Endothelial cell of umbilical vein (primary cell): ENCODE measurements at regions not wholly inside any gene's neighbourhood (a gene's known extent, or its start where the extent isn't known, plus 50 kb on each side); places are given as distances from the start of the nearest gene placed in this dataset.

Experiments used
- BruUV-seq: library from RNA; stranded (reverse); fragments of 400-500 nt; replicated peaks from 2 replicates; lab custom pipeline; 2021; lab: Mats Ljungman, UMichigan
- CTCF ChIA-PET: fragments of 300-600, 350-600 bp; sonication (Branson Sonifier 250); formaldehyde crosslinking; loops from one replicate; lab custom pipeline; 2021; ENCODE audit warnings: antibody characterized with exemption, inconsistent platforms; lab: Charles Lee
- POLR2A ChIA-PET: fragments of 300-600, 350-600 bp; sonication (Branson Sonifier 250); formaldehyde crosslinking; loops from one replicate; lab custom pipeline; 2021; ENCODE audit warnings: antibody characterized with exemption, inconsistent platforms; lab: Charles Lee
- DNase-seq: peaks from one replicate; pipeline ENCODE4 v3.0.0-alpha.2; 2011; ENCODE audit warnings: low read depth, low spot score
- FAIRE-seq: peaks from 2 replicates; lab custom pipeline; 2011; peaks lifted over from hg19 to GRCh38; lab: Jason Lieb, UNC
- H2AFZ ChIP-seq: 2 replicates; pipeline ENCODE4 v1.6.0; 2012; ENCODE audit warnings: low read depth, low read length, control low read depth, inconsistent platforms
- H3K27ac ChIP-seq: 2 replicates; pipeline ENCODE4 v1.5.1; 2011; ENCODE audit warnings: low read depth, mild to moderate bottlenecking, control low read depth, low read length, moderate library complexity; ENCODE audit not compliant: insufficient read depth
- H3K27me3 ChIP-seq, 2 experiments: 2 replicates each; pipeline versions ENCODE4 v1.6.0 to v1.6.1; 2011; ENCODE audit warnings: low read length in 2 of 2, mixed read lengths in 1 of 2; ENCODE audit not compliant: control insufficient read depth in 2 of 2, insufficient read depth in 2 of 2
- H3K36me3 ChIP-seq, 2 experiments: 2 replicates in 1 of 2; 3 replicates in 1 of 2; pipeline ENCODE4 v1.5.1; 2011; ENCODE audit warnings: low read length in 2 of 2, mild to moderate bottlenecking in 1 of 2, moderate library complexity in 1 of 2; ENCODE audit not compliant: control insufficient read depth in 2 of 2, insufficient read depth in 2 of 2; ENCODE audit errors: extremely low read depth in 1 of 2
- H3K4me1 ChIP-seq: 3 replicates; pipeline ENCODE4 v1.5.1; 2011; ENCODE audit warnings: mild to moderate bottlenecking, low read length; ENCODE audit not compliant: control insufficient read depth, insufficient read depth; ENCODE audit errors: extremely low read depth
- H3K4me2 ChIP-seq: 2 replicates; pipeline ENCODE4 v1.6.1; 2011; ENCODE audit warnings: low read length, control low read depth, mixed read lengths; ENCODE audit not compliant: insufficient read depth
- H3K4me3 ChIP-seq, 3 experiments: fragments of 200-600 bp in 1 of 3; sonication (generic), shearing (Covaris generic) in 1 of 3; replicated peaks in 1 of 3; 2 replicates each; pipeline ENCODE4 v1.5.1; 2011 to 2016; ENCODE audit warnings: control low read depth in 3 of 3, low read length in 3 of 3, mild to moderate bottlenecking in 2 of 3, inconsistent platforms in 1 of 3, low read depth in 1 of 3, moderate library complexity in 1 of 3; ENCODE audit not compliant: insufficient read depth in 1 of 3
- H3K79me2 ChIP-seq: 2 replicates; pipeline ENCODE4 v1.6.0; 2012; ENCODE audit warnings: low read length, inconsistent platforms; ENCODE audit not compliant: control insufficient read depth, insufficient read depth
- H3K9ac ChIP-seq: replicated peaks from 2 replicates; pipeline ENCODE3; 2011; ENCODE audit warnings: low read length, control low read depth; ENCODE audit not compliant: insufficient read depth; ENCODE audit errors: extremely low read depth
- H3K9me1 ChIP-seq: replicated peaks from 3 replicates; pipeline ENCODE4 v1.6.0; 2011; ENCODE audit warnings: mild to moderate bottlenecking, low read length; ENCODE audit not compliant: control insufficient read depth, insufficient read depth; ENCODE audit errors: extremely low read depth
- H3K9me3 ChIP-seq: replicated peaks from 2 replicates; pipeline ENCODE4 v1.5.1; 2012; ENCODE audit warnings: low read length, inconsistent platforms; ENCODE audit not compliant: control insufficient read depth, insufficient read depth
- H4K20me1 ChIP-seq: replicated peaks from 2 replicates; pipeline ENCODE3; 2011; ENCODE audit warnings: mild to moderate bottlenecking, low read length; ENCODE audit not compliant: control insufficient read depth, insufficient read depth; ENCODE audit errors: extremely low read depth
- CTCF ChIP-seq, 2 donors: IDR thresholded peaks; 1 replicate in 1 of 2; 2 replicates in 1 of 2; pipeline ENCODE4 v1.5.1; 2011; ENCODE audit warnings: low read length in 2 of 2, mild to moderate bottlenecking in 2 of 2, moderate library complexity in 2 of 2, control low read depth in 1 of 2, inconsistent platforms in 1 of 2, low read depth in 1 of 2; ENCODE audit not compliant: insufficient read depth in 1 of 2; ENCODE audit errors: extremely low read depth in 1 of 2
- EZH2 ChIP-seq: IDR thresholded peaks from 2 replicates; pipeline ENCODE4 v1.6.1; 2012; ENCODE audit warnings: borderline replicate concordance, low read depth, mild to moderate bottlenecking, moderate library complexity, low read length, inconsistent platforms; ENCODE audit not compliant: severe bottlenecking
- FOS ChIP-seq: IDR thresholded peaks from 2 replicates; pipeline ENCODE4 v1.6.1; 2011; ENCODE audit warnings: mild to moderate bottlenecking, low read length, moderate library complexity, borderline replicate concordance; ENCODE audit not compliant: insufficient read depth
- GATA2 ChIP-seq: IDR thresholded peaks from 2 replicates; pipeline ENCODE4 v1.7.0; 2011; ENCODE audit warnings: low read depth, mild to moderate bottlenecking, moderate library complexity, mixed read lengths, low read length; ENCODE audit not compliant: insufficient read length, insufficient read depth
- JUN ChIP-seq: IDR thresholded peaks from 2 replicates; pipeline ENCODE4 v1.6.1; 2011; ENCODE audit warnings: borderline replicate concordance, low read depth; ENCODE audit not compliant: insufficient read length, insufficient read depth
- MAX ChIP-seq: IDR thresholded peaks from 2 replicates; pipeline ENCODE4 v1.6.1; 2011; ENCODE audit not compliant: insufficient read depth, insufficient read length
- MYC ChIP-seq: IDR thresholded peaks from one replicate; pipeline ENCODE4 v1.6.1; 2011; ENCODE audit warnings: mild to moderate bottlenecking, low read depth, low read length
- POLR2A ChIP-seq: IDR thresholded peaks from 2 replicates; pipeline ENCODE4 v1.6.1; 2012; ENCODE audit warnings: low read depth, mild to moderate bottlenecking, control low read depth, low read length
- POLR2AphosphoS5 ChIP-seq: IDR thresholded peaks from 2 replicates; pipeline ENCODE4 v1.6.1; 2012; ENCODE audit warnings: low read depth, mild to moderate bottlenecking, control low read depth, low read length, moderate library complexity; ENCODE audit not compliant: insufficient read depth
- dilution Hi-C: fragments of 300-500 bp; cut with MboI; formaldehyde crosslinking; loops from one replicate; pipeline ENCODE4 v1.15.0; 2019; ENCODE audit warnings: low sequenced_read_pairs; ENCODE audit not compliant: extremely low pct_ligation_motif_present
- intact Hi-C: fragments of 100-400 bp; cut with micrococcal nuclease; formaldehyde crosslinking; loops from one replicate; pipeline ENCODE4 v1.10.0; 2022

GRCh38 chr3:118811236-118811732 is 223.4 kb downstream of the IGSF11 start:
- no peak for DNase-seq
- TF ChIP-seq JUN: no peak
- TF ChIP-seq CTCF (IDR thresholded peaks at IDR 0.05; ENCODE audit: extremely low read depth in 1 of 2, insufficient read depth in 1 of 2, low read depth in 1 of 2, low read length in 2 of 2): no peak
- TF ChIP-seq POLR2A: no peak
- no peak for TF ChIP-seq FOS
- no peak for TF ChIP-seq GATA2
- no peak for TF ChIP-seq POLR2AphosphoS5
- TF ChIP-seq MAX: no peak
- no peak for TF ChIP-seq MYC
- no peak for TF ChIP-seq EZH2
- H3K79me2 ChIP-seq: no peaks in the 10 kb centered on the region
- no peak overlapping the region for H3K9ac ChIP-seq
- H3K4me2 ChIP-seq: no peak overlapping the region
- CTCF ChIA-PET: interaction anchor here (0.5 kb wide), 1 partner anchor 561 kb away, joined by 3 read pairs; no protein-coding TSS in a partner anchor
- no peak overlapping the region for H3K27ac ChIP-seq
- dilution Hi-C loops: no loop called here
- BruUV-seq: no TSS peak
- H3K9me3 ChIP-seq: no peaks in the 10 kb centered on the region
- H3K36me3 ChIP-seq: no peaks in the 10 kb centered on the region
- no peak overlapping the region for H2AFZ ChIP-seq
- H3K9me1 ChIP-seq: no peaks in the 10 kb centered on the region
- no peak for FAIRE-seq
- POLR2A ChIA-PET: no interaction called here
- no peak overlapping the region for H3K4me3 ChIP-seq
- intact Hi-C loops: no loop called here
- no peaks in the 10 kb centered on the region for H3K4me1 ChIP-seq
- H4K20me1 ChIP-seq: no peaks in the 10 kb centered on the region
- no peaks in the 10 kb centered on the region for H3K27me3 ChIP-seq
